Neural progenitor cell (in vitro differentiated cells): ENCODE measurements at regions not wholly inside any gene's neighbourhood (a gene's known extent, or its start where the extent isn't known, plus 50 kb on each side); places are given as distances from the start of the nearest gene placed in this dataset.

Source experiments
- CTCF ChIP-seq: fragments of 200-600 bp; sonication (generic); IDR thresholded peaks from 2 replicates; pipeline ENCODE4 v1.5.1; 2017; ENCODE audit warnings: antibody characterized with exemption, mild to moderate bottlenecking
- EZH2 ChIP-seq: fragments of 200-600 bp; sonication (generic); IDR thresholded peaks from 2 replicates; pipeline ENCODE4 v1.6.1; 2017; ENCODE audit warnings: antibody characterized with exemption, mild to moderate bottlenecking, moderate library complexity

DNA sequence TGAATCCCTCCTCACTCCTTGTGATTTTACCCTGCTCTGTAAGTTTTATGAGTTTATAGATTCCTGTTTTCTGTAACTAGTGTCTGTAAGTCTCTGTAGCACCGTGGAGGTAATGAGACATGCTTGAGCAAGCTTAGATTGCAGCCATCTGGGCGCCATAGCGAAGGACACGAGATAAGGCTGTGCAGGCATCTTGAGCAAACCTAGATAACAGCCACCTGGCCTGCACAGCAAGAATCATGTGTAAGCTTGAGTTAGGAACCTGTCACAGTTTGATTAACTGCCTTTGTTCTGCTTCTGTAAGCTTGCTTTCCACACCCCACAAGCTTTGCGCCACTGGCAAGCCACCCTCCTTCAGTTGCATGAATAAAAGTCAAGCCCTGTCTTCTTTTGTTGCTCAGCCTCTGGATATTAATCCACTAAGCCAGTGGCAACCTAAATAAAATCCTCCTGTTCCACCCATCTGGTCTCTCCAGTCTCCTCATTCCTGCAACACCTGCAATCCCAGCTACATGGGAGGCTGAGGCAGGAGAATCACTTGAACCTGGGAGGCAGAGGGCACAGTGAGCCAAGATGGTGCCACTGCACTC is 270.6 kb upstream of the RGPD4 start:
- TF ChIP-seq EZH2 (no peak), CTCF (no peak)
